NCI-H226 (cell line): ENCODE measurements at regions not wholly inside any gene's neighbourhood (a gene's known extent, or its start where the extent isn't known, plus 50 kb on each side); places are given as distances from the start of the nearest gene placed in this dataset.

ENCODE experiments used
- DNase-seq: peaks from one replicate; pipeline ENCODE4 v3.0.0-alpha.2; 2015

- no peak for DNase-seq
Observed at GRCh38 chr15:81569286-81570080, 195.5 kb upstream of the TMC3 start.

- DNase-seq = no peak
Observed at GRCh38 chr15:81567924-81568323, 193.9 kb upstream of the TMC3 start.

- DNase-seq = no peak
Observed at GRCh38 chr15:81562986-81563385, 189.0 kb upstream of the TMC3 start.

- DNase-seq = no peak
Observed at GRCh38 chr15:81560405-81560804, 186.4 kb upstream of the TMC3 start.

GRCh38 chr15:81558056-81558455 lies 184.0 kb upstream of the TMC3 start:
- DNase-seq = no peak

- DNase-seq = no peak
Observed at GRCh38 chr15:81555346-81555745, 181.3 kb upstream of the TMC3 start.

GRCh38 chr15:81548365-81549130 lies 174.5 kb upstream of the TMC3 start:
- DNase-seq = no peak

GRCh38 chr15:81547521-81548132 lies 173.6 kb upstream of the TMC3 start:
- no peak for DNase-seq

- no peak for DNase-seq
Observed at GRCh38 chr15:81544385-81544784, 170.4 kb upstream of the TMC3 start.

GRCh38 chr15:81540909-81541308 lies 166.9 kb upstream of the TMC3 start:
- DNase-seq = no peak

GRCh38 chr15:81536356-81536755 lies 162.3 kb upstream of the TMC3 start:
- no peak for DNase-seq

GRCh38 chr15:81534124-81534523 lies 160.1 kb upstream of the TMC3 start:
- no peak for DNase-seq

GRCh38 chr15:81532001-81532400 lies 158.0 kb upstream of the TMC3 start:
- no peak for DNase-seq

- no peak for DNase-seq
Observed at GRCh38 chr15:81531109-81531592, 157.1 kb upstream of the TMC3 start.

- no peak for DNase-seq
Observed at GRCh38 chr15:81530271-81530691, 156.3 kb upstream of the TMC3 start.

- DNase-seq = no peak
Observed at GRCh38 chr15:81529481-81529880, 155.5 kb upstream of the TMC3 start.

GRCh38 chr15:81526029-81526428 lies 152.0 kb upstream of the TMC3 start:
- no peak for DNase-seq

GRCh38 chr15:81524496-81524895 lies 150.5 kb upstream of the TMC3 start:
- DNase-seq = no peak

GRCh38 chr15:81523867-81524266 lies 149.9 kb upstream of the TMC3 start:
- no peak for DNase-seq

- DNase-seq = no peak
Observed at GRCh38 chr15:81520480-81520879, 146.5 kb upstream of the TMC3 start.

- peak; percentile 28 for DNase-seq
Observed at GRCh38 chr15:81516461-81516860, 142.4 kb upstream of the TMC3 start.

- no peak for DNase-seq
Observed at GRCh38 chr15:81516012-81516411, 142.0 kb upstream of the TMC3 start.

- DNase-seq = no peak
Observed at GRCh38 chr15:81514725-81515124, 140.7 kb upstream of the TMC3 start.

- no peak for DNase-seq
Observed at GRCh38 chr15:81511138-81511537, 137.1 kb upstream of the TMC3 start.
